ENCODE measurements at regions not wholly inside any gene's neighbourhood (a gene's known extent, or its start where the extent isn't known, plus 50 kb on each side); places are given as distances from the start of the nearest gene placed in this dataset.
"Not testable (repeated sequence)": the region's sequence is repeated elsewhere in the genome, so short reads cannot be mapped to it uniquely, and the experiment has no call there.

- DNase-seq (ENCODE audit: low spot score): no peak
These were observed 1393.3 kb downstream of the CDY2B start for GRCh38 chrY:16486696-16487215.

DNA sequence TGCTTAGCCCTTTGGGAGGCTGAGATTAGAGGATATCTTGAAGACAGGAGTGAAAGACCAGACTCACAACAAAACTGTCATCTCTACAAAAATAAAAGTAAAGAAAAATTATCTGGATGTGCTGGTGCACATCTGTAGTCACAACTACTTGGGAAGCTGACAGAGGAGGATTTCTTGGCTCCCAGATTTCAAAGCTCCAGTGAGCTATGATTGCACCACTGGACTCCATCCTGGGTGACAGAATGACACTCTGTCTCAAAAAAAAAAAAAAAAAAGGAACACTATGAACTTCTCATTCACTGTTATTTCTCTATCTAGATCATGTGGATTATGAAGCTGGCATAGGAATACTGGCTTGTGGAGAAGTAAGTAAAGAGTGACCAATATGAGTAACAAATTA is 1400.0 kb downstream of the CDY2B start:
- DNase-seq (ENCODE audit: low spot score): no peak

DNA sequence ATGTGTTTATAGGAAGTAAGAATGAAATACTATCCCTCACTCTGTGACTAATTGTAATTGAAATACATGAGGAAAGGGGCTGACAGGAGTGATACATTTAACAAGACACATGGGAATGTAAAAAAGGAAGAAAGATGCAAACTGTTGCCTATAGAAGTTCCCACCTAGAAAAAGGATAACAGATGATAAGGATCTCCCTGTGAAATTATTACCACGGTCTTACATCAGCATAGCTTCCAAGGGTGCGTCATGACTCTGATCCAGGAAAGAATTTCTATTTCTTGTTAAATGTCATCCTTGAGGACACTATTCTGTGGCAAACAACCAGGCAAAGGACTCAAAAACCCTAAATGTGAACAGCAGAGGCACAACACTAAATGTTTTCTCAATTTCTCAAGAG is 1406.0 kb downstream of the CDY2B start:
- DNase-seq (ENCODE audit: low spot score): no peak

GRCh38 chrY:16454799-16455198 is 1425.2 kb downstream of the CDY2B start:
- no peak for DNase-seq (ENCODE audit: low spot score)

DNA sequence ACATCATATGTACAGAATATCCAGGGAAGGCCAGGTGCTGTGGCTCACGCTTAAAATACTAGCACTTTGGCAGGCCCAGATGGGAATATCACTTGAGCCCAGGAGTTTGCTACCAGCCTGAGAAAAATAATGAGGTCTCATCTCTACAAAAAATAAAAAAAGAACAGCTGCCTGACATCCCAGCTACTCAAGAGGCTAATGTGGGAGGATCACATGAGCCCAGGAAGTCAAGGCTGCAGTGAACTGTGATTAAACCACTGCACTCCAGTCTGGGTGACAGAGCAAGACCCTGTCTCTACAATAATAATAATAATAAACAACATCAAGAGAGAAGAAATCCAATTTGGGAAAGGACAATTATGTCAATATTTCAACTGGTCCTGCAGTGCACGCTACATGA is 1433.9 kb downstream of the CDY2B start:
- DNase-seq (ENCODE audit: low spot score): no peak

DNA sequence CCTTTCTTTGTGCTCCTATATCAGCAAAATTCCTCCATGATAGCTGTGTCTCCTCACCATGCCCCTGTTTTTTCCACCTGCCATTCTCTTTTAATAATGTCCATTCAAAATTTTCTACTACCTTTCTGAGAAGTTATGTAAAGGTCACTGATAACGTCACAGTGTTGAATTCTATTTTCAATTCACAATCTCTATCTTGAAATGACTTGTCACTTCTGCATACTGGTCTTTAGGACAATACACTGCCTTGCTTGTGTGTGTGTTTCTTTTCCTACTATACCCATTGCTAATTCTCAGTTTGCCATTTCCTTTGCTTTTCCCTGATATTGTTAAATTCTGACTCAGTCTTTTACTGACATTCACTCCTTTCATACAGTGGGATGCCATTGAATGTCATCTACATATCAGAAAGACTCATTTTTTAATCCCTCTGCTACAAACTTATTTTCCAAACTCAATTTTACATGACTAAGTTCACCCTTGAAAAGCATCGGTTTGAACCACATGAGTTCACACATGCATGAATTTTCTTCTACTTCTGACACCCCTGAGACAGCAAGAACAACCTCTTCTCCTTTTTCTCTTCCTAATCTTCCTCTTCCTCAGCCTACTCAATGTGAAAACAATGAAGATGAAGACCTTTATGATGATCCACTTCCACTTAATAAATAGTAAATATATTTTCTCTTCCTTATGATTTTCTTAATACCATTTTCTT is 1470.7 kb downstream of the CDY2B start:
- DNase-seq (ENCODE audit: low spot score): not testable (repeated sequence)

- DNase-seq (ENCODE audit: low spot score): not testable (repeated sequence)
These were observed 1500.6 kb downstream of the CDY2B start for GRCh38 chrY:16379458-16379857.

DNA sequence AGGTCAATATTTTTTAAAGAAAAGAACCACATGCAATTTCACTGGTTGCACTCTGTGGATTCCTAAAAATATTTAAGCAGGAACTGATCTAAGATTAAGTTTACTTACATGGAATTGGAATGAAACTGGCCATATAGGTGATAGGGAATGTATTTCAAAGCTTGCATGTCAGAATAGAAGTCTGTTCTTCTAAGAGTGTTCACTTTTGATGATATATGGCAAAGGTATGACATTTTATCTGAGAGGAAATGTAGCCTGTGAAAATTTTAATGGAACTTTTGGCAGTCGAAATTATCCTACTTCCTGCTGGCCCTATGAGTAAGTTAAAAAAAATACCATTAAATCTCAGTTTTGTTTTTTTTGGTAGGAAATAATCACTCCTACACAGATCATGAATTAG is 1538.4 kb downstream of the CDY2B start:
- DNase-seq (ENCODE audit: low spot score): not testable (repeated sequence)

- not testable (repeated sequence) for DNase-seq (ENCODE audit: low spot score)
These were observed 1549.8 kb downstream of the CDY2B start for GRCh38 chrY:16330032-16330758.

DNA sequence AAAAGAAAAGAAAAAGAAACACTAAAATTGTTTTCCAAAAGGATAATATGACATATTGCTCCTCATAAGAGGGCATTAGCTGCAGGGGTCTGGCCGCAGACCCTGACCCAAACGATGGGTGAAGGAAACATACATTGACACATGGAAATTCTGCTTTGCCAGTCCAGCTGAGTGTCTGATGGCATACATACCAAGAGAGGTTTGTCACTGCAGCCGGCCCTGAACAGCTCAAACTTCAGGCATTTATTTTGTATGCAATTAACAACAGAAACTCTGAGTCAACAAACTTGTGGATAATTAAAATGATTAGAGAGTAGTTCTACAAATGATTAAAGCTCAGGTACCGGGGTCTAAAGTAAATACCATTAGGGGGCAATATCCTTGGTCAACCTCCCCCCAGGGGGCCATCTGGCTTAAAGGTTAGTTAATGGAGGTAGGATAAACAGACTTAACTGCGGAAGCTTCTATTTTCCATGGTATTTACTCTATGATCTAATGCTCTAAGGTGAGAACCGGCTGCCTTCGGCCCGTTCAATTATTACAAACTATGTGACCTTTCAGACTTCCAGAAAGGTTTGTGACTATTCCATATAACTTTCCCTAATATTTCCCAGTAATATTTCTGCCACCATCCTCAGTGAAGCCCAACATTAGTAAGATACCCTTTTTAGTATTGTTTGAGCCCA is 1550.7 kb downstream of the CDY2B start:
- DNase-seq (ENCODE audit: low spot score): not testable (repeated sequence)
